ENCODE measurements at regions not wholly inside any gene's neighbourhood (a gene's known extent, or its start where the extent isn't known, plus 50 kb on each side); places are given as distances from the start of the nearest gene placed in this dataset.

GRCh38 chr2:57947398-57947797 is 99.2 kb upstream of the VRK2 start (continued):
- no peak for TF ChIP-seq SRF (IDR thresholded peaks at IDR 0.05; ENCODE audit: low read depth, low read length)
- no peak for TF ChIP-seq POU5F1 (IDR thresholded peaks at IDR 0.05; ENCODE audit: low read depth, low read length)
- TF ChIP-seq HDAC2 (IDR thresholded peaks at IDR 0.05; ENCODE audit: borderline replicate concordance in 1 of 2, low read depth in 2 of 2, low read length in 2 of 2) = no peak
- no peak for TF ChIP-seq TCF12 (IDR thresholded peaks at IDR 0.05; ENCODE audit: low read depth, low read length)

Data from H1 (cell line).